ENCODE measurements at regions not wholly inside any gene's neighbourhood (a gene's known extent, or its start where the extent isn't known, plus 50 kb on each side); places are given as distances from the start of the nearest gene placed in this dataset.
"Not testable (repeated sequence)": the region's sequence is repeated elsewhere in the genome, so short reads cannot be mapped to it uniquely, and the experiment has no call there.

DNA sequence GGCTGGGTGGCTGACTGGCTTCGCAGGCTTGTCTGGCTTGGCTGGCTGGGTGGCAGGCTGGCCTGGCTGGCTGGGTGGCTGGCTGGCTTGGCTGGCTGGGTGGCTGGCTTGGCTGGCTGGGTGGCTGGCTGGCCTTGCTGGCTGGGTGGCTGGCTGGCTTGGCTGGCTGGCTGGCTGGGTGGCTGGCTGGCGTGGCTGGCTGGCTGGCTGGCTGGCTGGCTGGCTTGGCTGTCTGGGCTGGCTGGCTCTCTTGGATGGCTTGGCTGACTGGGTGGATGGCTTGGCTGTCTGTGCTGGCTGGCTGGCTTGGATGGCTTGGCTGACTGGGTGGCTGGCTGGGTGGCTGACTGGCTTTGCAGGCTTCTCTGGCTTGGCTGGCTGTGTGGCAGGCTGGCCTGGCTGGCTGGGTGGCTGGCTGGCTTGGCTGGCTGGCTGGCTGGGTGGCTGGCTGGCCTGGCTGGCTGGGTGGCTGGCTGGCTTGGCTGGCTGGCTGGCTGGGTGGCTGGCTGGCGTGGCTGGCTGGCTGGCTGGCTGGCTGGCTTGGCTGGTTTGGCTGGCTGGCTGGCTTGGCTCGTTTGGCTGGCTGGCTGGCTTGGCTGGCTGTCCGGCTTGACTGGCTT, 2808.1 kb downstream of the RPIA start:
- not testable (repeated sequence) for H3K36me3 ChIP-seq (ENCODE audit: insufficient read depth, low read length); H3K4me3 ChIP-seq (ENCODE audit: low read depth in 1 of 2, low read length in 2 of 2); H3K9me3 ChIP-seq (ENCODE audit: low read length); H3K27ac ChIP-seq (ENCODE audit: low read depth, low read length); H3K4me1 ChIP-seq (ENCODE audit: insufficient read depth, low read length); H3K27me3 ChIP-seq (ENCODE audit: control insufficient read depth in 1 of 2, insufficient read depth in 2 of 2, low read length in 2 of 2); H3K9ac ChIP-seq (ENCODE audit: low read length)

DNA sequence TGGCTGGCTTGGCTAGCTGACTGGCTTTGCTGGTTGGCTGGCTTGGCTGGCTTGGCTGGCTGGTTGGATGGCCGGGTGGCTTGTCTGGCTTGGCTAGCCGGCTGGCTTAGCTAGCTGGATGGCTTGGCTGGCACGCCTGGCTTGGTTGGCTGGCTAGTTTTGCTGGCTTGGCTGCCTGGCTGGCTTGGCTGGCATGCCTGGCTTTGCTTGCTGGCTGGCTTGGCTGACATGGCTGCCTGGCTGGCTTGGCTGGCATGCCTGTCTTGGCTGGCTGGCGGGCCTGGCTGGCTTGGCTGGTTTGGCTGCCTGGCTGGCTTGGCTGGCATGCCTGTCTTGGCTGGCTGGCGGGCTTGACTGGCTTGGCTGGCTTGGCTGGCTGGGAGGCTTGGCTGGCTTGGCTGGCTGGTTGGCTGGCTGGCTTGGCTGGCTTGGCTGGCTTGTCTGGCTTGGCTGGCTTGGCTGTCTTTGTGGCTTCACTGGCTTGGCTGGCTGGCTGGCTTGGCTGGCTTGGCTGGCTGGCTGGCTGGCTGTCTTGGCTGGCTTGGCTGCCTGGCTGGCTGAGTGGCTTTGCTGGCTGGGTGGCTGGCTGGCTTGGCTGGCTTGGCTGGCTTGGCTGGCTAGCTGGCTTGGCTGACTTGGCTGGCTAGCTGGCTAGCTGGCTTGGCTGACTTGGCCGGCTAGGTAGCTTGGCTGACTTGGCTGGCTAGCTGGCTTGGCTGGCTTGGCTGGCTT, 2808.9 kb downstream of the RPIA start:
- H3K27me3 ChIP-seq (ENCODE audit: control insufficient read depth in 1 of 2, insufficient read depth in 2 of 2, low read length in 2 of 2); H3K36me3 ChIP-seq (ENCODE audit: insufficient read depth, low read length); H3K4me3 ChIP-seq (ENCODE audit: low read depth in 1 of 2, low read length in 2 of 2); H3K9ac ChIP-seq (ENCODE audit: low read length); H3K9me3 ChIP-seq (ENCODE audit: low read length); H3K27ac ChIP-seq (ENCODE audit: low read depth, low read length); H3K4me1 ChIP-seq (ENCODE audit: insufficient read depth, low read length): not testable (repeated sequence)

DNA sequence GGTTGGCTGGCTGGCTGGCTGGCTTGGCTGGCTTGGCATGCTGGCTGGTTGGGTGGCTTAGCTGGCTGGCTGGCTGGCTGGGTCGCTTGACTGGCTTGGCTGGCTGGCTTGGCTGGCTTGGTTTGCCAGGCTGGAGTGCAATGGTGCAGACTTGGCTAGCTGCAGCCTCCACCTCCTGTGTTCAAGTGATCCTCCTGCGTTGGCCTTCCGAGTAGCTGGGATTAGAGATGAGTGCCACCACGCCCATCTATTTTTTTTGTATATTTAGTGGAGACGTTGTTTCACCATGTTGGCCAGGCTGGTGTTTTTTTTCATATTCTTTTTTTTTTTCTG, 2809.5 kb downstream of the RPIA start:
- not testable (repeated sequence) for H3K27ac ChIP-seq (ENCODE audit: low read depth, low read length); H3K27me3 ChIP-seq (ENCODE audit: control insufficient read depth in 1 of 2, insufficient read depth in 2 of 2, low read length in 2 of 2); H3K4me3 ChIP-seq (ENCODE audit: low read depth in 1 of 2, low read length in 2 of 2); H3K36me3 ChIP-seq (ENCODE audit: insufficient read depth, low read length); H3K4me1 ChIP-seq (ENCODE audit: insufficient read depth, low read length); H3K9me3 ChIP-seq (ENCODE audit: low read length); H3K9ac ChIP-seq (ENCODE audit: low read length)

DNA sequence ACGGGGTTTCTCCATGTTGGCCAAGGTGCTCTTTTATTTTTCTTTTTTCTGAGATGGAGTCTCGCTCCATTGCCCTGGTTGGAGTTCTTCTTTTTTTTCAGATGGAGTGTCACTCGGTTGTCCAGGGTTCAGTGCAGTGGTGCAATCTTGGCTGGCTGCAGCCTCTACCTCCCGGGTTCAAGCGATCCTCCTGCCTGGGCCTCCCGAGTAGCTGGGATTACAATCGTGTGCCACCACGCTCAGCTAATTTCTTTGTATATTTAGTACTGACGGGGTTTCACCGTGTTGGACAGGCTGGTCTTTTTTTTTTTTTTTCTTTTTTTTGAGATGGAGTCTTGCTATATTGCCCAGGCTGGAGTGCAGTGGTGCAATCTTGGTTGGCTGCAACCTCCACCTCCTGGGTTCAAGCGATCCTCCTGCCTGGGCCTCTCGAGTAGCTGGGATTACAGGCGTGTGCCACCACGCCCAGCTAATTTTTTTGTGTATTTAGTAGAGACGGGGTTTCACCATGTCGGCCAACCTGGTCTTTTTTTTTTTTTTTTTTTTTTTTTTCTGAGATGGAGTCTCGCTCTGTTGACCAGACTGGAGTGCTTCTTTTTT, 2810.1 kb downstream of the RPIA start:
- H3K27ac ChIP-seq (ENCODE audit: low read depth, low read length); H3K27me3 ChIP-seq (ENCODE audit: control insufficient read depth in 1 of 2, insufficient read depth in 2 of 2, low read length in 2 of 2); H3K9me3 ChIP-seq (ENCODE audit: low read length); H3K36me3 ChIP-seq (ENCODE audit: insufficient read depth, low read length); H3K4me3 ChIP-seq (ENCODE audit: low read depth in 1 of 2, low read length in 2 of 2); H3K9ac ChIP-seq (ENCODE audit: low read length); H3K4me1 ChIP-seq (ENCODE audit: insufficient read depth, low read length): not testable (repeated sequence)

DNA sequence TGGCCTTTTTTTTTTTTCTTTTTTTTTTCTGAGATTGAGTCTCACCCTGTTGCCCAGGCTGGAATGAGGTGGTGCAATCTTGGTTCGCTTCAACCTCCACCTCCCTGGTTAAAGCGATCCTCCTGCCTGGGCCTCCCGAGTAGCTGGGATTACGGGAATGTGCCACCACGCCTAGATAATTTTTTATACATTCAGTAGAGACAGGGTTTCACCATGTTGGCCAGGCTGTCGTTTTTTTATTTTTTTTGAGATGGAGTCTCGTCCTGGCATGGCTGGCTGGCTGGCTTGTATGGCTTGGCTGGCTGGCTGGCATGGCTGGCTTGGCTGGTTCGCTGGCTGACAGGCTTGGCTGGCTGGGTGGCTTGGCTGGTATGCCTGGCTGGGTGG, 2812.1 kb downstream of the RPIA start:
- H3K27ac ChIP-seq (ENCODE audit: low read depth, low read length); H3K9me3 ChIP-seq (ENCODE audit: low read length); H3K27me3 ChIP-seq (ENCODE audit: control insufficient read depth in 1 of 2, insufficient read depth in 2 of 2, low read length in 2 of 2); H3K4me1 ChIP-seq (ENCODE audit: insufficient read depth, low read length); H3K4me3 ChIP-seq (ENCODE audit: low read depth in 1 of 2, low read length in 2 of 2); H3K9ac ChIP-seq (ENCODE audit: low read length); H3K36me3 ChIP-seq (ENCODE audit: insufficient read depth, low read length): not testable (repeated sequence)

DNA sequence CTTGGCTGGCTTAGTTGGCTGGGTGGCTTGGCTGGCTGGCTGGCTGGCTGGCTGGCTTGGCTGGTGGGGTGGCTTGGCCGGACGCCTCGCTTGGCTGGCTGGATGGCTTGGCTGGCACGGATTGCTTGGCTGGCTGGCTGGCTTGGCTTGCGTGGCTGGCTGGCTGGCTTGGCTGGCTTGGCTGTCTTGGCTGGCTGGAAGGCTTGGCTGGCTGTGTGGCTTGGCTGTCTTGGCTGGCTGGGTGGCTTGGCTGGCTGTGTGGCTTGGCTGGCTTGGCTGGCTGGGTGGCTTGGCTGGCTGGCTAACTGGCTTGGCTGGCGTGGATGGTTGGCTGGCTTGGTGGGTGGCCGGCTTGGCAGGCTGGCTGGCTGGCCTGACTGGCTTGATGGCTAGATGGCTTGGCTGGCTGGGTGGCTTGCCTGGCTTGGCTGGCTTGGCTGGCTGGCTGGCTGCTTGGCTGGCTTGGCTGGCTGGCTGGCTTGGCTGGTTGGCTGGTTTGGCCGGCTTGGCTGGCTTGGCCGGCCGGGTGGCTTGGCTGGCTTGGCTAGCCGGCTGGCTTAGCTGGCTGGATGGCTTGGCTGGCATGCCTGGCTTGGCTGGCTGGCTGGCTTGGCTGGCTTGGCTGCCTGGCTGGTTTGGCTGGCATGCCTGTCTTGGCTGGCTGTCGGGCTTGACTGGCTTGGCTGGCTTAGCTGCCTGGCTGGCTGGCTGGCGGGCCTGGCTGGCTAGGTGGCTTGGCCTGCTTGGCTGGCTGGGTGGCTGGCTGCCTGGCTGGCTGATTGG, 2812.7 kb downstream of the RPIA start:
- not testable (repeated sequence) for H3K9ac ChIP-seq (ENCODE audit: low read length); H3K9me3 ChIP-seq (ENCODE audit: low read length); H3K27ac ChIP-seq (ENCODE audit: low read depth, low read length); H3K27me3 ChIP-seq (ENCODE audit: control insufficient read depth in 1 of 2, insufficient read depth in 2 of 2, low read length in 2 of 2); H3K36me3 ChIP-seq (ENCODE audit: insufficient read depth, low read length); H3K4me1 ChIP-seq (ENCODE audit: insufficient read depth, low read length); H3K4me3 ChIP-seq (ENCODE audit: low read depth in 1 of 2, low read length in 2 of 2)

DNA sequence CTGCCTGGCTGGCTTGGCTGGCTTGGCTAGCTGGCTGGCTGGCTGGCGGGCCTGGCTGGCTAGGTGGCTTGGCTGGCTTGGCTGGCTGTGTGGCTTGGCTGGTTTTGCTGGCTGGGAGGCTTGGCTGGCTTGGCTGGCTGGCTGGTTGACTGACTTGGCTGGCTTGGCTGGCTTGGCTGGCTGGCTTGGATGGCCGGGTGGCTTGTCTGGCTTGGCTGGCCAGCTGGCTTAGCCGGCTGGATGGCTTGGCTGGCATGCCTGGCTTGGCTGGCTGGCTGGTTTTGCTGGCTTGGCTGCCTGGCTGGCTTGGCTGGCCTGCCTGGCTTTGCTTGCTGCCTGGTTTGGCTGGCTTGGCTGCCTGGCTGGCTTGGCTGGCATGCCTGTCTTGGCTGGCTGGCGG, 2817.3 kb downstream of the RPIA start:
- H3K4me3 ChIP-seq (ENCODE audit: low read depth in 1 of 2, low read length in 2 of 2); H3K27me3 ChIP-seq (ENCODE audit: control insufficient read depth in 1 of 2, insufficient read depth in 2 of 2, low read length in 2 of 2); H3K4me1 ChIP-seq (ENCODE audit: insufficient read depth, low read length): not testable (repeated sequence)

DNA sequence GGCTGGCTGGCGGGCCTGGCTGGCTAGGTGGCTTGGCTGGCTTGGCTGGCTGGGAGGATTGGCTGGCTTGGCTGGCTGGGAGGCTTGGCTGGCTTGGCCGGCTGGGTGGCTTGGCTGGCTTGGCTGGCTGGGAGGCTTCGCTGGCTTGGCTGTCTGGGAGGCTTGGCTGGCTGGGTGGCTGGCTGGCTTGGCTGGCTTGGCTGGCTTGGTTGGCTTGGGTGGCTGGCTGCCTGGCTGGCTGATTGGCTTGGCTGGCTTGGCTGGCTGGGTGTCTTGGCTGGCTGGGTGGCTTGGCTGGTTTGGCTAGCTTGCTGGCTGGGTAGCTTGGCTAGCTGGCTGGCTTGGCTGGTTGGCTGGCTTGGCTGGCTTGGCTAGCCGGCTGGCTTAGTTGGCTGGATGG, 2817.8 kb downstream of the RPIA start:
- not testable (repeated sequence) for H3K9ac ChIP-seq (ENCODE audit: low read length); H3K9me3 ChIP-seq (ENCODE audit: low read length); H3K4me1 ChIP-seq (ENCODE audit: insufficient read depth, low read length); H3K36me3 ChIP-seq (ENCODE audit: insufficient read depth, low read length); H3K27me3 ChIP-seq (ENCODE audit: control insufficient read depth in 1 of 2, insufficient read depth in 2 of 2, low read length in 2 of 2); H3K4me3 ChIP-seq (ENCODE audit: low read depth in 1 of 2, low read length in 2 of 2); H3K27ac ChIP-seq (ENCODE audit: low read depth, low read length)

More for the DNA sequence above, 2817.3 kb downstream of the RPIA start:
- not testable (repeated sequence) for H3K9me3 ChIP-seq (ENCODE audit: low read length); H3K27ac ChIP-seq (ENCODE audit: low read depth, low read length); H3K36me3 ChIP-seq (ENCODE audit: insufficient read depth, low read length); H3K9ac ChIP-seq (ENCODE audit: low read length)

DNA sequence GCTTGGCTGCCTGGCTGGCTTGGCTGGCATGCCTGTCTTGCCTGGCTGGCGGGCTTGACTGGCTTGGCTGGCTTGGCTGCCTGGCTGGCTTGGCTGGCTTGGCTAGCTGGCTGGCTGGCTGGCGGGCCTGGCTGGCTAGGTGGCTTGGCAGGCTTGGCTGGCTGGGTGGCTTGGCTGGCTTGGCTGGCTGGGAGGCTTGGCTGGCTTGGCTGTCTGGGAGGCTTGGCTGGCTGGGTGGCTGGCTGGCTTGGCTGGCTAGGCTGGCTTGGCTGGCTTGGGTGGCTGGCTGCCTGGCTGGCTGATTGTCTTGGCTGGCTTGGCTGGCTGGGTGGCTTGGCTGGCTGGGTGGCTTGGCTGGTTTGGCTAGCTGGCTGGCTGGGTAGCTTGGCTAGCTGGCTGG, 2819.7 kb downstream of the RPIA start:
- H3K4me3 ChIP-seq (ENCODE audit: low read depth in 1 of 2, low read length in 2 of 2); H3K36me3 ChIP-seq (ENCODE audit: insufficient read depth, low read length); H3K9me3 ChIP-seq (ENCODE audit: low read length); H3K27me3 ChIP-seq (ENCODE audit: control insufficient read depth in 1 of 2, insufficient read depth in 2 of 2, low read length in 2 of 2); H3K4me1 ChIP-seq (ENCODE audit: insufficient read depth, low read length); H3K27ac ChIP-seq (ENCODE audit: low read depth, low read length); H3K9ac ChIP-seq (ENCODE audit: low read length): not testable (repeated sequence)

DNA sequence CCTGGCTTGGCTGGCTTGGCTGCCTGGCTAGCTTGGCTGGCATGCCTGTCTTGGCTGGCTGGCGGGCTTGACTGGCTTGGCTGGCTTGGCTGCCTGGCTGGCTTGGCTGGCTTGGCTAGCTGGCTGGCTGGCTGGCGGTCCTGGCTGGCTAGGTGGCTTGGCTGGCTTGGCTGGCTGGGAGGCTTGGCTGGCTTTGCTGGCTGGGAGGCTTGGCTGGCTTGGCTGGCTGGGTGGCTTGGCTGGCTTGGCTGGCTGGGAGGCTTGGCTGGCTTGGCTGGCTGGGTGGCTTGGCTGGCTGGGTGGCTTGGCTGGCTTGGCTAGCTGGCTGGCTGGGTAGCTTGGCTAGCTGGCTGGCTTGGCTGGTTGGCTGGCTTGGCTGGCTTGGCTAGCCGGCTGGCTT, 2824.5 kb downstream of the RPIA start:
- not testable (repeated sequence) for H3K4me1 ChIP-seq (ENCODE audit: insufficient read depth, low read length); H3K27ac ChIP-seq (ENCODE audit: low read depth, low read length); H3K9me3 ChIP-seq (ENCODE audit: low read length); H3K27me3 ChIP-seq (ENCODE audit: control insufficient read depth in 1 of 2, insufficient read depth in 2 of 2, low read length in 2 of 2); H3K4me3 ChIP-seq (ENCODE audit: low read depth in 1 of 2, low read length in 2 of 2); H3K9ac ChIP-seq (ENCODE audit: low read length); H3K36me3 ChIP-seq (ENCODE audit: insufficient read depth, low read length)

DNA sequence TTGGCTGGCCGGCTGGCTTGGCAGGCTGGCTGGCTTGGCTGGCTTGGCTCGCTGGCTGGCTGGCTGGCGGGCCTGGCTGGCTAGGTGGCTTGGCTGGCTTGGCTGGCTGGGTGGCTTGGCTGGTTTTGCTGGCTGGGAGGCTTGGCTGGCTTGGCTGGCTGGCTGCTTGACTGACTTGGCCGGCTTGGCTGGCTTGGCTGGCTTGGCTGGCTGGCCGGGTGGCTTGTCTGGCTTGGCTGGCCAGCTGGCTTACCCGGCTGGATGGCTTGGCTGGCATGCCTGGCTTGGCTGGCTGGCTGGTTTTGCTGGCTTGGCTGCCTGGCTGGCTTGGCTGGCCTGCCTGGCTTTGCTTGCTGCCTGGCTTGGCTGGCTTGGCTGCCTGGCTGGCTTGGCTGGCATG, 2825.2 kb downstream of the RPIA start:
- not testable (repeated sequence) for H3K9me3 ChIP-seq (ENCODE audit: low read length); H3K36me3 ChIP-seq (ENCODE audit: insufficient read depth, low read length); H3K4me3 ChIP-seq (ENCODE audit: low read depth in 1 of 2, low read length in 2 of 2); H3K4me1 ChIP-seq (ENCODE audit: insufficient read depth, low read length); H3K27ac ChIP-seq (ENCODE audit: low read depth, low read length); H3K9ac ChIP-seq (ENCODE audit: low read length); H3K27me3 ChIP-seq (ENCODE audit: control insufficient read depth in 1 of 2, insufficient read depth in 2 of 2, low read length in 2 of 2)

DNA sequence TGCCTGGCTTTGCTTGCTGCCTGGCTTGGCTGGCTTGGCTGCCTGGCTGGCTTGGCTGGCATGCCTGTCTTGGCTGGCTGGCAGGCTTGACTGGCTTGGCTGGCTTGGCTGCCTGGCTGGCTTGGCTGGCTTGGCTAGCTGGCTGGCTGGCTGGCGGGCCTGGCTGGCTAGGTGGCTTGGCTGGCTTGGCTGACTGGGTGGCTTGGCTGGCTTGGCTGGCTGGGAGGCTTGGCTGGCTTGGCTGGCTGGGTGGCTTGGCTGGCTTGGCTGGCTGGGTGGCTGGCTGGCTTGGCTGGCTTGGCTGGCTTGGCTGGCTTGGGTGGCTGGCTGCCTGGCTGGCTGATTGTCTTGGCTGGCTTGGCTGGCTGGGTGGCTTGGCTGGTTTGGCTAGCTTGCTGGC, 2826.4 kb downstream of the RPIA start:
- not testable (repeated sequence) for H3K27me3 ChIP-seq (ENCODE audit: control insufficient read depth in 1 of 2, insufficient read depth in 2 of 2, low read length in 2 of 2); H3K36me3 ChIP-seq (ENCODE audit: insufficient read depth, low read length); H3K4me1 ChIP-seq (ENCODE audit: insufficient read depth, low read length); H3K9ac ChIP-seq (ENCODE audit: low read length); H3K27ac ChIP-seq (ENCODE audit: low read depth, low read length); H3K4me3 ChIP-seq (ENCODE audit: low read depth in 1 of 2, low read length in 2 of 2); H3K9me3 ChIP-seq (ENCODE audit: low read length)

Data from muscle layer of colon (tissue), 2 donors.